AG20443 (cell line): ENCODE measurements at regions not wholly inside any gene's neighbourhood (a gene's known extent, or its start where the extent isn't known, plus 50 kb on each side); places are given as distances from the start of the nearest gene placed in this dataset.
"Not testable (repeated sequence)": the region's sequence is repeated elsewhere in the genome, so short reads cannot be mapped to it uniquely, and the experiment has no call there.

Source experiments
- DNase-seq: peaks from one replicate; pipeline ENCODE4 v3.0.0; 2012; ENCODE audit warnings: low spot score, mixed read lengths

DNA sequence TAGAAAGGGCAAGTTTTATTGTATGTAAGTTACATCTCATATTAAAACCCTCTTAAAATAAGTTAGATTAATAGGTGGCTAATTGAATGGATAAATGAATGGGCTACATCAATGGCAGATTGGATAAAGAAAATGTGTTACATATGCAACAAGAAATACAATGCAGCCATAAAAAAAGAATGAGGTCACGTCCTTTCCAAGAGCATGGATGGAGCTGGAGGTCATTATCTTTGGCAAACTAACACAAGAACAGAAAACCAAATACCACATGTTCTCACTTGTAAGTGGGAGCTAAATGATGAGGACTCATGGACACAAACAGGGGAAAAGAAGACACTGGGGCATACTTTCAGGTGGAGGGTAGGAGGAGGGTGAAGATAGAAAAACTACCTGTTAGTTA lies 182.2 kb upstream of the GNAI1 start:
- no peak for DNase-seq

DNA sequence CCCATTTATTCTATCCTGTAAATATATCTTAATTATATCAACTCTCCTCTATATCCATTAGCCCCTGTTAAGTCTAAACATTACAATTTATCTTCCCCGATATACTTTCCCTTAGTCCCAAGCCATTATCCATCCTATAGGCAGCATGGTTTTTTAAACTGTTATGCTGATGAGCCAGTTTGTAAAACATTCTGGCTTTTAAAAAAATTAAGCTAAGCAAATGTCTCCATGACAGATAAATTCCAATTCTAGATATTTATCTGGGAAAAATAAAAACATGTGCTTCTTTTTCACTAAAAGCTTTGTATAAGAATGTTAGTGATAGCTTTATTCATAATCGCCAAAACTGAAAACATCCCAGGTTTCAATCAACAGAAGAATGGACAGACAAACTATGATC lies 183.2 kb upstream of the GNAI1 start:
- no peak for DNase-seq

DNA sequence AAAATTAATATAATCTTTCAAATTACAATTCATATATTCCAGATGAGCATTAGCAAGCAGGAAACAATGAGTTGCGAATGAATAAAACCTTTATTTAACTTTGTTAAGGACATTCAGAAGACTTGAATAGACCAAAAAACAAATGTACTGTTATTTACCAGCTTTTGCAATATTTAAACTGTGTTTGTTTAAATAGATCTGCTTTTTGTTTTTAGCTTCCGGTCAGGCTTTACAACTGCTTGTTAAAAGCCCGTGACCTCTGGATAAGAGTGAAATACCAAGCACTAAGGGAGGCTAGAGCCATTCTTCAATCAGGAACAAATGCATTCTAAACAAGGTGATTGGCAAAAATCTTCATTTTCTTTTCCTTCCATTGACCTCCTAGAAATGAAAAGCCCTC lies 184.9 kb upstream of the GNAI1 start:
- no peak for DNase-seq

DNA sequence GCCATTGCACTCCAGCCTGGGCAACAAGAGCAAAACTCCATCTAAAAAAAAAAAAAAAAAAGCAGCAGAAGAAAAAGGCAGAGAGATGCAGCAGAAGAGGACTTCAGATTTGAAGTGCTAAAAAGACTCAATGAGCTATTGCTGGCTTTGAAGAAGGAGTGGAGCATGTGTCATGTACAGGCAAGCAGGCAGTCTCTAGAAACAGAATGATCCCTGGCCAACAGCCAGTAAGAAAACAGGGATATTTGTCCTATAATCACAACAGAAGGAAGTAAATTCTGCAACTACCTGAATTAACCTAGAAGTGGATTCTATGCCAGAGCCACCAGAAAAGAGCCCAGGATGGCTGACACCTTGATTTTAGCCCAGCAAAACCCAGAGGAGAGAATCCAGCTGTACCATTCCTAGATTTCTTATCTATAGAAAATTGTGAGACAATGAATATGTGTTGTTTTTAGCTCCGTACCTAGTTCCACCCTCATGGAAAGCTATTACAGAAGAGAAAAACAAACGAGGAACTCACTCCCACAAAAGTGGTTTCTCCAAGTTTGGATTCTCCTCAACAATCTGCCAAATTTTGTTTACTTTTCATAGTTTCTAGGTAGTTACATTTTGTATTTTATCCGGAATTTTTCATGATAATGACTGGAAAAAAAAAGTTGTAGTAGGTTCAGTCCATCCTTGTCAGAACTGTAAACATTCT lies 198.2 kb upstream of the GNAI1 start:
- no peak for DNase-seq

DNA sequence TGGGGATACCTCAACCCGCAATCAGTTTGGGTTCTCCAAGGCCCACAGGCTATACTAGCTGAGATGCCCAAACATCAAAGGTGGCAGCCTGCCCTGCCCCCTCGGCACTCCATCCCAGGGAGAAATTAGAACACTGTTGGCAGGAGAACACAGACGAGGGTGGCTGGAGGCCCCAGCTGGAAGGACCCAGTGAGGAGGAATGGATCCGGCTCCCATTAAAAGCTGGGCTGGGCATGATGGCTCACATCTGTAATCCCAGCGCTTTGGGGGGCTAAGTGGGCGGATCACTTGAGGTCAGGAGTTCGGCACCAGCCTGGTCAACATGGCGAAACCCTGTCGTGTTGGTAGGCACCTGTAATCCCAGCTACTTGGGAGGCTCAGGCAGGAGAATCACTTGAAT lies 199.9 kb upstream of the GNAI1 start:
- no peak for DNase-seq

DNA sequence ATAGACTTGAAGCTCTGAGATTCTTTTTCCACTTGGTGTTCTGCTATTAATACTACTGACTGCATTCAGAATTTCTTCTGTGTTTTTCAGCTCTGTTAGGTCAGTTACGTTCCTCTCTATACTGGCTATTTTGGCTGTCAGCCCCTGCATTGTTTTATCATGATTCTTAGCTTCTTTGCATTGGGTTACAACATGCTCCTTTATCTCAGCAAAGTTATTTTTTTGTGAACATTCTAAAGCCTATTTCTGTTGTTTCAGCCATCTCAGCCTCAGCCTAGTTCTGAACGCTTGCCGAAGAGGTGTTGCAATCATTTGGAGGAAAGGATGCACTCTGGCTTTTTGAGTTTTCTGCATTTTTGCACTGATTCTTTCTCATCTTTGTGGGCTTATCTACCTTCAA lies 201.5 kb upstream of the GNAI1 start:
- DNase-seq, result no peak

DNA sequence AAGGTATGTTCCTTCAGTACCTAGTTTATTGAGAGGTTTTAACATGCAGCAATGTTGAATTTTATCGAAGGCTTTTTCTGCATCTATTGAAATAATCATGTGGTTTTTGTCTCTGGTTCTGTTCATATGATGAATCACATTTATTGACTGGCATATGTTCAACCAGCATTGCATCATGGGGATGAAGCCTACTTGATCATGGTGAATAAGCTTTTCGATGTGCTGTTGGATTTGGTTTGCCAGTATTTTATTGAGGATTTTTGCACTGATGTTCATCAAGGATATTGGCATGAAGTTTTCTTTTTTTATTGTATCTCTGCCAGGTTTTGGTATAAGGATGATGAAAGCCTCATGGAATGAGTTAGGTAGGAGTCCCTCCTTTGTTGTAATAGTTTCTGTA lies 204.0 kb upstream of the GNAI1 start:
- DNase-seq, result no peak

DNA sequence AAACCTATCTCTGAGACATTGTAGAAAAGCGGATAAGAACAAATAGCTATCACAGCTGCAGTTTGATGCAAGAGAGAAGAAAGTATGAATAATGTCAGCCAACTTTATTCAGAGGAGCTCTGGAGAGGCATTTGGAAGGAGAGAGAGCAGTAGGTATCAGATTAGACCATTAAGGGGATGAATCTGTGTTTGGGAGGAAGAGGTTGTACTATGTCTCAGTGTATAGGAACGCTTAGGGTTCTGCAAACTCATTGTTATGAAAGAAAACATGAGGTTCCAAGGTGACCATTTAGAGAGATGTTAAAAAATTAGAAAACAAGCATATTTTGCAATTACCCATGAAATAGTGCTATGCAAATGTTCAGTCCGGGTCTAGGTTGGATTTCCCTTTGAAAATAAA lies 207.5 kb upstream of the GNAI1 start:
- no peak for DNase-seq

DNA sequence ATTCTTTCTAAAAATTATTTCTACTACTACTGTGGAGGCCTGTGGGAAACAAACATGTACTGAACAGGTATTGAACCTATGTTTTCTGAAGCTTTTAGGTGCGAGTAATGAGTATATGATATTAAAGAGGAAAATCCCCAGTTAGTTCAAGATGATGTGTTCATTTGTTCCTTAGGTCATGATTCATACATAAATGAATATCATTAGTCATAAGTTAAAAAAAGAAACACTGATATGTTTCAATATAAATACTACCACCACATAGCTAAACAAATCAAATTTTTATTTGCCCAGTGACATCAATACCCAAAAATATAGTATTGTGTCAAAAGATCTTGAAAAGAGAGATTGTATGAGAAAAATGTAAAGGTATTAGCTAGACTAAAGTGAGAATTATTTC lies 210.7 kb upstream of the GNAI1 start:
- DNase-seq, result no peak

DNA sequence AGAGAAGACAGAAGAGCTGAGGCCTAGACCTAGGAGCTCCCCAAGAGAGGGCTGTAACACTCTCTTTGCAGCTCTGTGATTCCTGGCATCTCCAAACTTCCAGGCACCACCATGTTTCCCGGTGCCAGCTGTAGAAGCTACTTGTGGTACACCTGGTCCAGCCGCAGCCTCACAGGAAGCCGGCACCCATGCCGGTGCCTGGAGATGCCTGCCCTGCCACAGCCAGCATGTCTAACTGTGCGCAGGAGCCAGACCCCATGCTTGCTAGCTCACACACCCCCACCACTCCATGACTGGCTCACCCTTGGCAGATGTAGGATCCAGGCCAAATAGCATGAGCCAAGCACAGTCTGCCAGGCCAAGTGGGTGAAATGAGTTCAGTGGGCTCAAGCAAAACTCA lies 211.7 kb upstream of the GNAI1 start:
- no peak for DNase-seq

DNA sequence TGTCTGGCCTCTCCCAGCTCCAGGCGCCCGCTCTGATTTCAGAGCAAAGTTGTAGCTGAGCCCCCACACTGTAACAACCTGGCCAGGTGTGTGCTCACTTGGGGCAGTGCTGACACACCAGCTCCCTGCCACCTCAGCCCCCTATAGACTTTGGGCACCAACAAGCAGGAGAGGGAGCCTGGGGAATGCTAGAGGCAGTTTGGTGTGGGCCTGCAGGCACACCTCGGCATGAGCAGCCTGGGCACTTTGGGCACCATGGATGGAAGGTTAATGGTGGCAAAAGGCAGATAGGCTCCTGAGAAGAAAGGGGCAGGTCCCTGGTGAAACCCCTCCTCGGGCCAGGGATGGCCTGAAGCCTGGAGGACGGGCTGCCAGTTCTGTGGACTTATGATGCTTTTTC lies 212.7 kb upstream of the GNAI1 start:
- no peak for DNase-seq

DNA sequence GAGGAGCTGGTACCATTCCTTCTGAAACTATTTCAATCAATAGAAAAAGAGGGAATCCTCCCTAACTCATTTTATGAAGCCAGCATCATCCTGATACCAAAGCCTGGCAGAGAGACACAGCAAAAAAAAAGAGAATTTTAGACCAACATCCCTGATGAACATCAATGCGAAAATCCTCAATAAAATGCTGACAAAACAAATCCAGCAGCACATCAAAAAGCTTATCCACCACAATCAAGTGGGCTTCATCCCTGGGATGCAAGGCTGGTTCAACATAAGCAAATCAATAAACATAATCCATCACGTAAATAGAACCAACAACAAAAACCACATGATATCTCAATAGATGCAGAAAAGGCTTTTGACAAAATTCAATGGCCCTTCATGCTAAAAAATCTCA lies 216.0 kb upstream of the GNAI1 start:
- not testable (repeated sequence) for DNase-seq

DNA sequence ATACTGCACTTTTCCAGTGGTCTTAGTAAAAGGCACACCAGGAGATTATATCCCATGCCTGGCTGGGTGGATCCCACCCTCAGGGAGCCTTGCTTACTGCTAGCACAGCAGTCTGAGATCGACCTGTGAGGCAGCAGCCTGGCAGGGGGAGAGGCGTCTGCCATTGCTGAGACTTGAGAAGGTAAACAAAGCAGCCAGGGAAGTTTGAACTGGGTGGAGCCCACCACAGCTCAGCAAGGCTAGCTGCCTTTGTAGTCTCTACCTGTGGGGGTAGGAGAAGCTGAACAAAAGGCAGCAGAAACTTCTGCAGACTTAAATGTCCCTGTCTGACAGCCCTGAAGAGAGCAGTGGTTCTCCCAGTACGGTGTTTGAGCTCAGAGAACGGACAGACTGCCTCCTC lies 219.3 kb upstream of the GNAI1 start:
- not testable (repeated sequence) for DNase-seq

DNA sequence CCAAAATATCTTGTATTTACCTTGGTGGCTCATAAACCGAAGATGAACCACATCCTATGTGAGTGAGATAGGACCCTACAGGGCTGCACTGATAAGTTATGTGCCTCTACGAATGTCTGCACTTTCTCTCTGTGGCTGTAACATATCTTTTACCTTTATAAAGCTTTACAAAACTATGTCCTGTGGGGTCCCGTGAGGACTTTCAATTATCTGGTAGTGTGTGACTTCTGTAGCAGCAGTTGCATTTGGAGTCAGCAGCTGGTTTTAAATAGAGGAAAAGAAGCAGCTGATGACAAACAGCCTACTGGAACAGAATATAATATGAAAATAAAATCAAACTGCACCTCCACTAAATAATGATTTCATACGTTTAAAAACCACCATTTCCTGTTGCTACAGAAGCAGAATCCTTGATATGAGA lies 222.4 kb upstream of the GNAI1 start:
- no peak for DNase-seq

DNA sequence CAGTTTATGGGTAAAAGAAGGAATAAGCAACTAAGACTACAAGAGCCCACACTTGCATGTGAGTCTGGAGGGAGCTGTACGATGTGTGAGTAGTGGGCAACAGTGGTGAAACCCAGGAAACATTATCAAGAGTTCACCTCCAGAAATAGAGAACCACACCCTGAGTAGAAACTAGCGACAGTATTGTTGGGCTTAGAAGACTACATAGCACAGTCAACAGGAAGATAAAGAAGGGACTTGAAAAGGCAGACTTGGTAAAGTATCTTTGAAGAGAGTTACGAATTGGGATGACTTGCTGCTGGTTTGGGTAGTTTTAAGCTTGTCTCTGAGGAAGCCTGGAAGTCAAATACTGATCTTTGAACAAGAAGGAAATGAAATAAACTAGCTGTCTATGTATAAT lies 223.2 kb upstream of the GNAI1 start:
- DNase-seq, result no peak

DNA sequence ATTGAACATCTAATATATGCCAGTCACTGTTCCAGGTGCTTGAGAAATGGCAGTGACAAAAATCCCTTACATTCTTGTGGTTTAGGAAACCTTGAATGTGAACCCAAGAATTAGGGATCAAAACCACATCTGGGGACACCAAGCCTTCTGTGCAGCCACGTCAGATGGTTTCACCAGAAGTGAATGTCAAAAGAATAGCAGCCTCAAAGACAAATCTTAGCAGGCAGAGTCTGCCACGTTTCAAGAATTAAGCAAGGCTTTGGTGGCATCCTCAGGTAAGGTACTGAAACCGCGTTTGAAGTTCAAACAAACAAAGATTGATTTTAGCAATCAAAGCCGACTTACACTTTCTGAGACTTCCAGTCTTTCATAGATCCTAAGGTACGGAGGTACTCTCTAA lies 225.5 kb upstream of the GNAI1 start:
- no peak for DNase-seq

DNA sequence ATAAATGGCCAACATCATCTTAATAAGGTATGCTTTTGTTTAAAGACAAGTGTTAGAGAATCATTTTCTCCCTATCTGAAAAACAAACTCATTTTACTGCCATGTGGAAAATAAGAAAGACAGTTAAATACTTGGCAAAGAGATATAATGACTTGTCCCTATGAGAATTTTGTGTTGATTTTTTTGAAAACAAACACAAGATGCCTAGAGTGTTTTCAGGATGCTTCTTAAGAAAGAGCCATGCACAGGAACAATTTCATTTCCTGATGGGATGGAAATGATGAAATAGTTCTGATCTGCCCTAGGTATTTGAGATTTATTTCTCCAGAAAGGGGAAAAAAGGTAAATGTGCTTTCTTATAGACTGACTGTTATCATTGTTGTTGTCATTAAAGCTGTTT lies 237.5 kb upstream of the GNAI1 start:
- DNase-seq, result no peak

DNA sequence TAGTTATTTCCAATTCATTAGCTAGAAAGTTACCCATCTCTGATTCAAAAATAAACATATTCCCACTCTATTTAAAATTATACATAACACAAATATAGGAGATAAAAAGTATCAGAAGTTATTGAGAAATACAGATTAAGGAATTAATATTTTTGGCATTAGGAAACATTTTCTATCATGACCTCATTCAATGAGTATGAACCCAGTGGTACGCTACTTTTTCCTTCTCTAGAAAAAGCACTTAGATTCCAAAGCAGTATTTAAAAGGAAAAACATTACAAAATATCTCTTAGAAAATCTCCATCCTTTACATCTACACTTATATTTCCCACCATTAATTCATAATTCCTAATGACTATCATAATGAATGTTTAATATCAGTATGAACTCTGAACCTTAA lies 240.6 kb upstream of the GNAI1 start:
- no peak for DNase-seq

DNA sequence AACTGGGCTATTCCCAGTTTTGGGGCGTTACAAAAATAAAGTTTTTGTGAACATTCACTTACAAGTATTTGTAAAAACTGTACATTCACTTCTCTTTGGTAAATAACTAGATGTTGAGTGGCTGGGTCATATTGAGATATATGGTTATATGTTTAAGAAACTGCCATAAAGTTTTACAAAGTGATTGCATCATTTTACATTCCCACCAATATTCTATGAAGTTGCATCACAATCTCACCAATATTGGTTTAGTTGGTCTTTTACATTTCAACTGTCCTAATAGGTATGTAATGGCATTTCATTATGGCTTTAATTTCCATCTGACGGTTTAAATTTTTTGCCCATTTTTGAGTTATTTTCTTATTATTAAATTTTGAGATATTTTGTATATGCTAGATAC lies 251.7 kb upstream of the GNAI1 start:
- no peak for DNase-seq

DNA sequence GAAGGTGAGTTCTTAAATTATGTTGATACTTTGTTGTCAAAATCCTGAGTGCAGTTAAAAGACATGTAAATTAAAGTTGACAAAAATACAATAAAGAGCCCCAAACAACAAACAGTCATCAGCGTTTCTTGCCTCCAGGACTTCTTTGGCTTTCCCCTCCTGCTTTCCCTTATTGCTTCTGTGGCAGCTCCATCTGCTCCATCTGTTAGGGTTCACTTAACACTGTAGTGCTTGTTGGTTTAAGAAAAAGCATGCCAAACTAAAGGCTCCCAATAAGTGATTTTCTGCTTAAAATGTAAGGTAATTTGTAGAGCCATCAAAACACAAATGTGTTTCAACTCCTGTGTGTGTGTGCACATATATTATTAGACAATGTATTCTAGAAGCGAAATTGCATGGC lies 254.3 kb upstream of the GNAI1 start:
- no peak for DNase-seq

DNA sequence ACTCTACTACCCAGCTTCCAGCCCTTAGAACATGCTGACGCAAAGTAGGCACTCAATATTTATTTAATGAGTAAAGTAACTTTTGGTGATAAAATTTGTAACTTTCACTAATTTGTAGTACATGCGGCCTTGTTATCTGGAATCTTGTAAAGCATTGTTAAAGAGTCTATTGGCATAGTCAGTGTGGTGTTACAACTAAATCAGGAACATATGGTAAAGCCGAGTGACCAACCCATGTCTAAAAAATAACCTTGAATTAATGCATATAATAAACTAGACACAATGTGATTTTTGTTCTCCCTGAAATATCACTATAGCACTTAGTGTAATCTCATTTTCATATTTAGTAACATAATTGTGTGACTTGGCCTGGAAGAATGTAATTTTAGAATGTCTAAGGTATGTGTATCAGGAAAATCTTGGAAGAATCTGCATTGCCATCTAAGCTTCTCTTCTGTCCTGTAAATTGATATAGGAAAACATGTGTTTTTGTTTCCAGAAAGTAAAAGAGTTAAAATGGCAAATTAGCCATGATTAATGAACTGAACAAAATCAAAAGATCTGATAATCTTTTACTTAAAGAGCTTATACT lies 256.7 kb upstream of the GNAI1 start:
- DNase-seq, result no peak

DNA sequence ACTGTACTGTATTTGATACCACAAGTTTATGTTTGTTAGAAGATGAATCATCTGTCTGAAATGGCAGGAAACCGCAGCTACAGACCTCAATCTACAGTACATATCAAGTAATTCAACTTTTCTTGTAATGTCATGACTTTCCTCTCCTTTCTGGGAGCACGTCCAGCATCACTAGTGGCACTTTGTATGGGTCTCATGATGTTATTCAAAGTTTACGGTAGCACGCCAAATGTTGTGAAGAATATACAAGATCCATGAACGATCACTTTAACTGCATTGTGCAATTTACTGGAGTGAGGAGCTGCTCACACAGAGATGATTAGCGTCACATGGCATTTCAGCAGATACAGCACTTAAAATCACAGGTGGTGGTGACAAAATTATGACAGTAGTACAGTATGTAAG lies 257.8 kb upstream of the GNAI1 start:
- DNase-seq, result no peak

DNA sequence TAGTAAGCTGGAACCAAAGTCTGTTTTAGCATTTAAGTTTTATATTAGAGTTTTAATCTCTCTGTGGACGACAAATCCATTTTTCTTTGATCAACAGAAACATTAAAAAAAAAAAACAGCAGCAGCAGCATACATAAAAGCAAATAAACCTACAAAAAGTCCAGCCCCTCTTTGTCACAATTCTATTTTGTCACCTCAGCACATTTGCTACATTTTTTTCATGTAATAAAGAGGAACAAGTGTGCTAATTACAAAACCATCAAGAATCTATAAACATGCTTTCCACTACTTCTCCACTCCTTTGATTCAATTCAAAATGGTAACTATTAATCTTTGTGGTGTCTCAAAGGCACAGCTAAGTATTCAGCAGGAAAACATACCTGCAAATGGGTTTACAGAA lies 259.8 kb upstream of the GNAI1 start:
- no peak for DNase-seq

DNA sequence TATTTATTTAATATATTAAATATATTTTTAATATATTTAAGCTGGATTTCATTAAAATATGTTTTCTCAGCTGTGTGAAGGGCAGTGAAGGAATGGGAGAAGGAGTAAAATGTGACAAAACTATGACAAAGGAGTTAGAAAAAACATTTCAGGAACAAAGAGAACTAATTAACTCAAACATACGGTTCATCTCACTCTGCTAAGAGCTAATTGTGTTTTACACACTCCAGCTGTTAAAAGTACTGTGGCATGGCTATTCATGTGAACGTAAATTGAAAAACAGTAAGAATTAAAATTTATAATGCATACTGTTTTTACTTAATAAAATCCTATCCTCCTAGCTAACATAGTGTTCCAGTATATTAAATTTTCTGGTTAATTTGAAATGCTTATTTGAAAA lies 262.5 kb upstream of the GNAI1 start:
- DNase-seq, result no peak
